MV-4-11 (cell line): ENCODE measurements at regions not wholly inside any gene's neighbourhood (a gene's known extent, or its start where the extent isn't known, plus 50 kb on each side); places are given as distances from the start of the nearest gene placed in this dataset.

ENCODE experiments used
- DNase-seq: peaks from one replicate; lab custom pipeline; 2025; lab: John Stamatoyannopoulos, UW

GRCh38 chr10:34868589-34868988 lies 53.5 kb upstream of the PARD3 start:
- no peak for DNase-seq

- no peak for DNase-seq
Measured at GRCh38 chr10:34866848-34867247, 51.8 kb upstream of the PARD3 start.
